ENCODE measurements at regions not wholly inside any gene's neighbourhood (a gene's known extent, or its start where the extent isn't known, plus 50 kb on each side); places are given as distances from the start of the nearest gene placed in this dataset.

DNA sequence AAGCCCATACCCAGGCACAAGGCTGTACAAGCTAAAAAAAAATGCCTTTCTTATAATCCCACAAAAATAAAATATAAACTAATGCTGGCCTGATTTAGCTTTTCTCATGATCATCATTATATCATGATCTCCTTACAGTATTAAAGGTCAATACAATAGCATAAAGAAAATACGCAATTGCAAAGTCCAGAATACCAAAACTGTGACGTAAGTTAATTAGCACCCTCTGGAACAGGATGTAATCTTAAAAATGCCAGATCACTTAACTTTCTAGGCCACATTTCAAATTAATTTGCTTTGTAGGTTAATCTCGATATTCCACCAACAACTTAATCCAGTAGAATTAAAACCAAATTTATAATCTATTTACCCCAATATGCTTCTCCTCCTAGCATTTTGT, 444.2 kb upstream of the CYLC2 start:
- TF ChIP-seq, protein P1, sequence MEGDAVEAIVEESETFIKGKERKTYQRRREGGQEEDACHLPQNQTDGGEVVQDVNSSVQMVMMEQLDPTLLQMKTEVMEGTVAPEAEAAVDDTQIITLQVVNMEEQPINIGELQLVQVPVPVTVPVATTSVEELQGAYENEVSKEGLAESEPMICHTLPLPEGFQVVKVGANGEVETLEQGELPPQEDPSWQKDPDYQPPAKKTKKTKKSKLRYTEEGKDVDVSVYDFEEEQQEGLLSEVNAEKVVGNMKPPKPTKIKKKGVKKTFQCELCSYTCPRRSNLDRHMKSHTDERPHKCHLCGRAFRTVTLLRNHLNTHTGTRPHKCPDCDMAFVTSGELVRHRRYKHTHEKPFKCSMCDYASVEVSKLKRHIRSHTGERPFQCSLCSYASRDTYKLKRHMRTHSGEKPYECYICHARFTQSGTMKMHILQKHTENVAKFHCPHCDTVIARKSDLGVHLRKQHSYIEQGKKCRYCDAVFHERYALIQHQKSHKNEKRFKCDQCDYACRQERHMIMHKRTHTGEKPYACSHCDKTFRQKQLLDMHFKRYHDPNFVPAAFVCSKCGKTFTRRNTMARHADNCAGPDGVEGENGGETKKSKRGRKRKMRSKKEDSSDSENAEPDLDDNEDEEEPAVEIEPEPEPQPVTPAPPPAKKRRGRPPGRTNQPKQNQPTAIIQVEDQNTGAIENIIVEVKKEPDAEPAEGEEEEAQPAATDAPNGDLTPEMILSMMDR (conservative IDR thresholded peaks at IDR 0.05; ENCODE audit: low read length), result no peak
- no peak for TF ChIP-seq EZH2phosphoT487 (IDR thresholded peaks at IDR 0.05; ENCODE audit: borderline replicate concordance)
